Mucosa of rectum (tissue), 2 donors: ENCODE measurements at regions not wholly inside any gene's neighbourhood (a gene's known extent, or its start where the extent isn't known, plus 50 kb on each side); places are given as distances from the start of the nearest gene placed in this dataset.
A peak's percentile ranks its signal among the peaks of the same experiment; 100 is the strongest.
"Not testable (repeated sequence)": the region's sequence is repeated elsewhere in the genome, so short reads cannot be mapped to it uniquely, and the experiment has no call there.

Source experiments
- H3K27ac ChIP-seq, 2 donors: one replicate each; pipeline ENCODE4 v1.7.0; 2013; ENCODE audit warnings: inconsistent platforms in 2 of 2, low read depth in 2 of 2, low read length in 2 of 2
- H3K27me3 ChIP-seq, 2 donors: one replicate each; pipeline ENCODE4 v1.7.0; 2013; ENCODE audit warnings: low read length in 2 of 2; ENCODE audit not compliant: control insufficient read depth in 2 of 2, insufficient read depth in 2 of 2
- H3K36me3 ChIP-seq, 2 donors: one replicate each; pipeline ENCODE4 v1.7.0; 2013; ENCODE audit warnings: low read length in 2 of 2; ENCODE audit not compliant: control insufficient read depth in 2 of 2, insufficient read depth in 2 of 2
- H3K4me1 ChIP-seq, 2 donors: one replicate each; pipeline ENCODE4 v1.7.0; 2013; ENCODE audit warnings: low read length in 2 of 2, mild to moderate bottlenecking in 1 of 2; ENCODE audit not compliant: control insufficient read depth in 2 of 2, insufficient read depth in 2 of 2
- H3K4me3 ChIP-seq, 2 donors: one replicate each; pipeline ENCODE4 v1.7.0; 2013; ENCODE audit warnings: low read length in 2 of 2
- H3K9ac ChIP-seq, 2 donors: one replicate each; pipeline ENCODE4 v1.7.0; 2013; ENCODE audit warnings: low read length in 2 of 2, low read depth in 1 of 2, mild to moderate bottlenecking in 1 of 2
- H3K9me3 ChIP-seq, 2 donors: one replicate each; pipeline ENCODE4 v1.7.0; 2013; ENCODE audit warnings: low read length in 2 of 2; ENCODE audit not compliant: control insufficient read depth in 2 of 2
- donor health status: healthy.
- donor health status: Normal muscosa, but diverticular disease.

- Histone ChIP-seq H3K36me3 (no peaks in the 10 kb centered on the region), H3K27ac (peak overlapping the region; percentile 5 to 16), H3K4me3 (no peak overlapping the region), H3K9ac (no peak overlapping the region), H3K4me1 (no peaks in the 10 kb centered on the region), H3K9me3 (no peaks in the 10 kb centered on the region), H3K27me3 (no peaks in the 10 kb centered on the region)
These were observed 178.5 kb downstream of the C9orf152 start for GRCh38 chr9:110029429-110029955.

- H3K27me3 ChIP-seq: no peaks in the 10 kb centered on the region
- H3K9ac ChIP-seq: no peak overlapping the region
- no peaks in the 10 kb centered on the region for H3K4me1 ChIP-seq
- no peaks in the 10 kb centered on the region for H3K36me3 ChIP-seq
- no peak overlapping the region for H3K4me3 ChIP-seq
- H3K9me3 ChIP-seq: no peaks in the 10 kb centered on the region
- H3K27ac ChIP-seq: peak overlapping the region; percentile 5 to 16
These were observed 177.9 kb downstream of the C9orf152 start for GRCh38 chr9:110029956-110030480.

- Histone ChIP-seq H3K9ac (no peak overlapping the region), H3K36me3 (no peaks in the 10 kb centered on the region), H3K4me3 (no peak overlapping the region), H3K4me1 (no peaks in the 10 kb centered on the region), H3K27ac (no peak overlapping the region), H3K9me3 (no peaks in the 10 kb centered on the region), H3K27me3 (no peaks in the 10 kb centered on the region)
These were observed 177.3 kb downstream of the C9orf152 start for GRCh38 chr9:110030632-110031031.

- no peaks in the 10 kb centered on the region for H3K36me3 ChIP-seq
- H3K9me3 ChIP-seq: no peaks in the 10 kb centered on the region
- H3K27ac ChIP-seq: no peak overlapping the region
- peaks cover 0 to 2% of the 10 kb centered on the region in 2 donors for H3K4me1 ChIP-seq
- H3K4me3 ChIP-seq: no peak overlapping the region
- H3K27me3 ChIP-seq: no peaks in the 10 kb centered on the region
- H3K9ac ChIP-seq: no peak overlapping the region
These were observed 176.3 kb downstream of the C9orf152 start for GRCh38 chr9:110031511-110032173.

GRCh38 chr9:110032532-110032931 lies 175.4 kb downstream of the C9orf152 start:
- H3K27ac ChIP-seq, H3K36me3 ChIP-seq, H3K4me1 ChIP-seq, H3K27me3 ChIP-seq, H3K9ac ChIP-seq, H3K9me3 ChIP-seq, H3K4me3 ChIP-seq: not testable (repeated sequence)

GRCh38 chr9:110033869-110034268 lies 174.1 kb downstream of the C9orf152 start:
- H3K4me1 ChIP-seq: peaks cover 0 to 2% of the 10 kb centered on the region in 2 donors
- H3K9ac ChIP-seq: no peak overlapping the region
- H3K27me3 ChIP-seq: no peaks in the 10 kb centered on the region
- H3K36me3 ChIP-seq: no peaks in the 10 kb centered on the region
- no peaks in the 10 kb centered on the region for H3K9me3 ChIP-seq
- no peak overlapping the region for H3K27ac ChIP-seq
- no peak overlapping the region for H3K4me3 ChIP-seq

GRCh38 chr9:110036286-110036685 lies 171.7 kb downstream of the C9orf152 start:
- Histone ChIP-seq H3K27me3 (no peaks in the 10 kb centered on the region), H3K36me3 (no peaks in the 10 kb centered on the region), H3K9me3 (no peaks in the 10 kb centered on the region), H3K4me3 (no peak overlapping the region), H3K27ac (no peak overlapping the region), H3K9ac (no peak overlapping the region), H3K4me1 (peaks cover 0 to 2% of the 10 kb centered on the region in 2 donors)

GRCh38 chr9:110040788-110041187 lies 167.2 kb downstream of the C9orf152 start:
- Histone ChIP-seq H3K36me3 (no peaks in the 10 kb centered on the region), H3K27me3 (no peaks in the 10 kb centered on the region), H3K27ac (no peak overlapping the region), H3K4me3 (no peak overlapping the region), H3K4me1 (peaks cover 0 to 2% of the 10 kb centered on the region in 2 donors), H3K9me3 (no peaks in the 10 kb centered on the region), H3K9ac (no peak overlapping the region)

- H3K27ac ChIP-seq: no peak overlapping the region
- H3K27me3 ChIP-seq: no peaks in the 10 kb centered on the region
- no peak overlapping the region for H3K4me3 ChIP-seq
- no peaks in the 10 kb centered on the region for H3K9me3 ChIP-seq
- H3K9ac ChIP-seq: no peak overlapping the region
- H3K36me3 ChIP-seq: no peaks in the 10 kb centered on the region
- no peaks in the 10 kb centered on the region for H3K4me1 ChIP-seq
These were observed 166.5 kb downstream of the C9orf152 start for GRCh38 chr9:110041452-110041851.

- H3K4me1 ChIP-seq: peaks cover 6 to 23% of the 10 kb centered on the region in 2 donors
- H3K27me3 ChIP-seq: peaks cover 13 to 14% of the 10 kb centered on the region in 2 donors
- H3K4me3 ChIP-seq: peak overlapping the region; percentile 72 to 81
- no peaks in the 10 kb centered on the region for H3K9me3 ChIP-seq
- H3K9ac ChIP-seq: peak overlapping the region in 1 of 2 donors; percentile 58
- H3K27ac ChIP-seq: peak overlapping the region in 1 of 2 donors; percentile 17
- no peaks in the 10 kb centered on the region for H3K36me3 ChIP-seq
These were observed 160.6 kb downstream of the C9orf152 start for GRCh38 chr9:110047232-110047954.
